Panc1 (cell line): ENCODE measurements at regions not wholly inside any gene's neighbourhood (a gene's known extent, or its start where the extent isn't known, plus 50 kb on each side); places are given as distances from the start of the nearest gene placed in this dataset.

Experiments used
- ATAC-seq: fragments of 200-7000 bp; cut with Tn5 transposase; 2 replicates; pipeline ENCODE4 v1.9.1; 2020; ENCODE audit warnings: mild to moderate bottlenecking, moderate library complexity
- BruUV-seq: library from RNA; stranded (reverse); fragments of 400-500 nt; replicated peaks from 2 replicates; lab custom pipeline; 2021; lab: Mats Ljungman, UMichigan
- CTCF ChIA-PET: fragments of 300-600 bp; sonication (Branson Sonifier 250); formaldehyde crosslinking; loops from one replicate; lab custom pipeline; 2022; ENCODE audit warnings: antibody characterized with exemption; lab: Charles Lee
- POLR2A ChIA-PET: fragments of 300-600 bp; sonication (Branson Sonifier 250); formaldehyde crosslinking; loops from one replicate; lab custom pipeline; 2022; ENCODE audit warnings: antibody characterized with exemption; lab: Charles Lee
- DNase-seq: peaks from one replicate; pipeline ENCODE4 v3.0.0-alpha.2; 2010; ENCODE audit warnings: low read depth, low spot score
- H3K27ac ChIP-seq: 2 replicates; pipeline ENCODE4 v1.5.1; 2011; ENCODE audit warnings: mild to moderate bottlenecking, low read length, inconsistent platforms
- H3K27me3 ChIP-seq: fragments of 200-500 bp; sonication (Bioruptor generic); 2 replicates; pipeline ENCODE4 v1.6.0; 2014; ENCODE audit warnings: low read length, inconsistent platforms; ENCODE audit not compliant: control insufficient read depth, insufficient read depth
- H3K36me3 ChIP-seq: fragments of 200-500 bp; sonication (Bioruptor generic); 2 replicates; pipeline ENCODE4 v1.5.1; 2014; ENCODE audit warnings: inconsistent platforms, mild to moderate bottlenecking, low read length, moderate library complexity; ENCODE audit not compliant: control insufficient read depth, insufficient read depth
- H3K4me1 ChIP-seq: 2 replicates; pipeline ENCODE4 v1.5.1; 2011; ENCODE audit warnings: inconsistent platforms, mild to moderate bottlenecking, low read length, moderate library complexity; ENCODE audit not compliant: control insufficient read depth, insufficient read depth
- H3K4me3 ChIP-seq, 2 experiments: 2 replicates each; pipeline ENCODE4 v1.5.1; 2011 to 2012; ENCODE audit warnings: low read depth in 2 of 2, low read length in 2 of 2, mild to moderate bottlenecking in 2 of 2, inconsistent platforms in 1 of 2, moderate library complexity in 1 of 2
- H3K9me3 ChIP-seq: fragments of 200-500 bp; sonication (Bioruptor generic); 2 replicates; pipeline ENCODE4 v1.5.1; 2014; ENCODE audit warnings: low read depth, mild to moderate bottlenecking, inconsistent platforms, low read length, moderate library complexity; ENCODE audit not compliant: control insufficient read depth, insufficient read depth
- POLR2AphosphoS5 ChIP-seq: IDR thresholded peaks from 2 replicates; pipeline ENCODE4 v1.6.1; 2012; ENCODE audit warnings: mild to moderate bottlenecking, low read depth, low read length, moderate library complexity
- REST ChIP-seq, 2 experiments: IDR thresholded peaks; 2 replicates each; pipeline ENCODE4 v1.6.1; 2011 to 2012; ENCODE audit warnings: low read depth in 2 of 2, control low read depth in 1 of 2, low read length in 1 of 2, mild to moderate bottlenecking in 1 of 2, moderate library complexity in 1 of 2; ENCODE audit not compliant: insufficient read depth in 1 of 2
- SIN3A ChIP-seq: IDR thresholded peaks from 2 replicates; pipeline ENCODE4 v1.6.1; 2012; ENCODE audit warnings: low read depth, mild to moderate bottlenecking, low read length, moderate library complexity, borderline replicate concordance; ENCODE audit not compliant: insufficient read depth
- TCF7L2 ChIP-seq: IDR thresholded peaks from 2 replicates; pipeline ENCODE4 v1.6.1; 2011; ENCODE audit warnings: mild to moderate bottlenecking, low read depth, low read length, inconsistent platforms
- in situ Hi-C: cut with HindIII; loops from 2 replicates; pipeline ENCODE4 v1.10.0; 2016; ENCODE audit warnings: low sequenced_read_pairs, low pct_unique_long_range_greater_than_20kb
- intact Hi-C: fragments of 100-400 bp; cut with micrococcal nuclease; formaldehyde crosslinking; loops from one replicate; pipeline ENCODE4 v1.10.0; 2022; ENCODE audit not compliant: unreplicated experiment
- TF ChIP-seq, protein P1 (sequence below): fragments of 450-650 bp; IDR thresholded peaks from 2 replicates; pipeline ENCODE4 v1.5.1; 2017; ENCODE audit warnings: mild to moderate bottlenecking

GRCh38 chr1:170296211-170296610 lies 150.5 kb downstream of the NTMT2 start:
- POLR2A ChIA-PET = no interaction called here
- no peaks in the 10 kb centered on the region for H3K4me1 ChIP-seq
- CTCF ChIA-PET = no interaction called here
- H3K27ac ChIP-seq = no peak overlapping the region
- H3K4me3 ChIP-seq = no peak overlapping the region
- in situ Hi-C loops = no loop called here
- BruUV-seq = no TSS peak
- intact Hi-C loops = no loop called here
- H3K9me3 ChIP-seq = no peaks in the 10 kb centered on the region
- H3K27me3 ChIP-seq = no peaks in the 10 kb centered on the region
- TF ChIP-seq TCF7L2 (no peak), REST (IDR thresholded peaks at IDR 0.05; ENCODE audit: insufficient read depth in 1 of 2, low read depth in 2 of 2, low read length in 1 of 2) (no peak), SIN3A (no peak), POLR2AphosphoS5 (no peak)
- TF ChIP-seq, protein P1, sequence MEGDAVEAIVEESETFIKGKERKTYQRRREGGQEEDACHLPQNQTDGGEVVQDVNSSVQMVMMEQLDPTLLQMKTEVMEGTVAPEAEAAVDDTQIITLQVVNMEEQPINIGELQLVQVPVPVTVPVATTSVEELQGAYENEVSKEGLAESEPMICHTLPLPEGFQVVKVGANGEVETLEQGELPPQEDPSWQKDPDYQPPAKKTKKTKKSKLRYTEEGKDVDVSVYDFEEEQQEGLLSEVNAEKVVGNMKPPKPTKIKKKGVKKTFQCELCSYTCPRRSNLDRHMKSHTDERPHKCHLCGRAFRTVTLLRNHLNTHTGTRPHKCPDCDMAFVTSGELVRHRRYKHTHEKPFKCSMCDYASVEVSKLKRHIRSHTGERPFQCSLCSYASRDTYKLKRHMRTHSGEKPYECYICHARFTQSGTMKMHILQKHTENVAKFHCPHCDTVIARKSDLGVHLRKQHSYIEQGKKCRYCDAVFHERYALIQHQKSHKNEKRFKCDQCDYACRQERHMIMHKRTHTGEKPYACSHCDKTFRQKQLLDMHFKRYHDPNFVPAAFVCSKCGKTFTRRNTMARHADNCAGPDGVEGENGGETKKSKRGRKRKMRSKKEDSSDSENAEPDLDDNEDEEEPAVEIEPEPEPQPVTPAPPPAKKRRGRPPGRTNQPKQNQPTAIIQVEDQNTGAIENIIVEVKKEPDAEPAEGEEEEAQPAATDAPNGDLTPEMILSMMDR = no peak
- ATAC-seq (no peak), DNase-seq (no peak)
- no peaks in the 10 kb centered on the region for H3K36me3 ChIP-seq

GRCh38 chr1:170296642-170297041 lies 150.9 kb downstream of the NTMT2 start:
- CTCF ChIA-PET = no interaction called here
- Histone ChIP-seq H3K9me3 (no peaks in the 10 kb centered on the region), H3K27ac (no peak overlapping the region), H3K36me3 (no peaks in the 10 kb centered on the region), H3K4me1 (no peaks in the 10 kb centered on the region), H3K4me3 (no peak overlapping the region), H3K27me3 (no peaks in the 10 kb centered on the region)
- intact Hi-C loops (no loop called here), in situ Hi-C loops (no loop called here)
- BruUV-seq = no TSS peak
- ATAC-seq = no peak
- TF ChIP-seq REST (IDR thresholded peaks at IDR 0.05; ENCODE audit: insufficient read depth in 1 of 2, low read depth in 2 of 2, low read length in 1 of 2) (no peak), TCF7L2 (no peak), POLR2AphosphoS5 (no peak), SIN3A (no peak)
- TF ChIP-seq, protein P1 = no peak
- POLR2A ChIA-PET = no interaction called here
- no peak for DNase-seq
